PC-9 (cell line): ENCODE measurements at regions not wholly inside any gene's neighbourhood (a gene's known extent, or its start where the extent isn't known, plus 50 kb on each side); places are given as distances from the start of the nearest gene placed in this dataset.

ENCODE experiments used
- BruUV-seq: library from RNA; stranded (reverse); fragments of 400-500 nt; replicated peaks from 2 replicates; lab custom pipeline; 2021; lab: Mats Ljungman, UMichigan
- CTCF ChIA-PET: fragments of 300-600 bp; sonication (Branson Sonifier 250); formaldehyde crosslinking; loops from one replicate; lab custom pipeline; 2022; ENCODE audit warnings: antibody characterized with exemption; lab: Charles Lee
- POLR2A ChIA-PET: fragments of 300-600 bp; sonication (Branson Sonifier 250); formaldehyde crosslinking; loops from one replicate; lab custom pipeline; 2022; ENCODE audit warnings: antibody characterized with exemption; ENCODE audit not compliant: unreplicated experiment; lab: Charles Lee
- DNase-seq, 2 experiments: peaks; one replicate each; pipeline versions ENCODE4 v3.0.0 to v3.0.0-alpha.2; 2015 to 2022; ENCODE audit warnings: mixed read lengths in 1 of 2
- H2AFZ ChIP-seq: fragments of 200-600 bp; sonication (generic); 2 replicates; pipeline ENCODE4 v1.8.1; 2017; ENCODE audit warnings: antibody characterized with exemption
- H3F3A ChIP-seq: fragments of 200-600 bp; sonication (generic); 2 replicates; pipeline ENCODE4 v1.8.1; 2017; ENCODE audit warnings: antibody characterized with exemption, mild to moderate bottlenecking, low read depth; ENCODE audit not compliant: insufficient read depth
- H3K27ac ChIP-seq: fragments of 200-600 bp; sonication (generic); 2 replicates; pipeline ENCODE4 v1.6.1; 2016; ENCODE audit warnings: mixed run types
- H3K27me3 ChIP-seq: fragments of 200-600 bp; sonication (generic); 2 replicates; pipeline ENCODE4 v1.6.1; 2016; ENCODE audit warnings: low read depth, mixed run types; ENCODE audit not compliant: insufficient read depth
- H3K36me3 ChIP-seq: fragments of 200-600 bp; sonication (generic); 2 replicates; pipeline ENCODE4 v1.6.1; 2016; ENCODE audit warnings: low read depth, mixed run types
- H3K4me1 ChIP-seq: fragments of 200-600 bp; sonication (generic); replicated peaks from 2 replicates; pipeline ENCODE4 v1.6.1; 2016; ENCODE audit warnings: mixed run types; ENCODE audit not compliant: insufficient read depth
- H3K4me2 ChIP-seq: fragments of 200-600 bp; sonication (generic); 2 replicates; pipeline ENCODE4 v1.6.1; 2017; ENCODE audit warnings: mixed run types
- H3K4me3 ChIP-seq: fragments of 200-600 bp; sonication (generic); 2 replicates; pipeline ENCODE4 v1.6.1; 2016; ENCODE audit warnings: mixed run types
- H3K79me2 ChIP-seq: fragments of 200-600 bp; sonication (generic); 2 replicates; pipeline ENCODE4 v1.6.1; 2017; ENCODE audit warnings: low read depth, mixed run types
- H3K9me2 ChIP-seq: fragments of 200-600 bp; sonication (generic); 2 replicates; pipeline ENCODE4 v1.8.1; 2017; ENCODE audit warnings: mild to moderate bottlenecking; ENCODE audit not compliant: insufficient read depth
- H3K9me3 ChIP-seq: fragments of 200-600 bp; sonication (generic); 2 replicates; pipeline ENCODE4 v1.8.1; 2016; ENCODE audit warnings: low read depth; ENCODE audit not compliant: insufficient read depth
- H4K20me1 ChIP-seq: fragments of 200-600 bp; sonication (generic); 2 replicates; pipeline ENCODE4 v1.8.1; 2017; ENCODE audit not compliant: insufficient read depth
- EZH2 ChIP-seq: fragments of 200-600 bp; sonication (generic); IDR thresholded peaks from 2 replicates; pipeline ENCODE4 v1.8.0; 2017; ENCODE audit warnings: antibody characterized with exemption, low read depth
- intact Hi-C: fragments of 100-400 bp; cut with micrococcal nuclease; formaldehyde crosslinking; loops from one replicate; pipeline ENCODE4 v1.10.0; 2022; ENCODE audit not compliant: unreplicated experiment
- TF ChIP-seq, protein P1 (sequence below): fragments of 200-600 bp; sonication (generic); conservative IDR thresholded peaks from 2 replicates; pipeline ENCODE4 v1.6.1; 2017; ENCODE audit warnings: mixed run types, antibody characterized with exemption, mild to moderate bottlenecking, moderate library complexity

DNA sequence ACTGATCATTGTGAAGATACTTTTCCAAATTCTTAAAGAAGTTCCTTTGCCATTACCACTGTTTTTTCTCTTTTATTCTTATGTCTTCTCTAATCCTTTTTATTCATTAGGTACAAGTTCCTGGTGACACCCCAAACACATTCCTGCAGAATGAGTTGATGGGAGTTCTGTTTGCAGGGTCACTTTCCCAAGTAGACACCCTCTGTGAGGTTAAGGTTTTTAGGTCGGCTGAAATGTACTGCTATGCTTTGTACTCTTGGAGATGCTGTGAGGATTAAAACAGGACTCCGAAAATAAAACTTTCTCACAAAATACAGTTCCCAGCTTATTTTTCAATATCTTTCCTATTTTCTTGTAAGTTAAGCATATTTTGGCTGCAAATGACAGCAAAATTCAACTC, 143.3 kb upstream of the TLE4 start:
- H3K27me3 ChIP-seq, result no peaks in the 10 kb centered on the region
- CTCF ChIA-PET, result no interaction called here
- H3K4me1 ChIP-seq, result no peaks in the 10 kb centered on the region
- BruUV-seq, result no TSS peak
- no peaks in the 10 kb centered on the region for H3K36me3 ChIP-seq
- H3K4me2 ChIP-seq, result no peak overlapping the region
- H3K27ac ChIP-seq, result no peak overlapping the region
- no peaks in the 10 kb centered on the region for H3K9me3 ChIP-seq
- intact Hi-C loops, result no loop called here
- no peaks in the 10 kb centered on the region for H3F3A ChIP-seq
- no peaks in the 10 kb centered on the region for H3K9me2 ChIP-seq
- TF ChIP-seq, protein P1, sequence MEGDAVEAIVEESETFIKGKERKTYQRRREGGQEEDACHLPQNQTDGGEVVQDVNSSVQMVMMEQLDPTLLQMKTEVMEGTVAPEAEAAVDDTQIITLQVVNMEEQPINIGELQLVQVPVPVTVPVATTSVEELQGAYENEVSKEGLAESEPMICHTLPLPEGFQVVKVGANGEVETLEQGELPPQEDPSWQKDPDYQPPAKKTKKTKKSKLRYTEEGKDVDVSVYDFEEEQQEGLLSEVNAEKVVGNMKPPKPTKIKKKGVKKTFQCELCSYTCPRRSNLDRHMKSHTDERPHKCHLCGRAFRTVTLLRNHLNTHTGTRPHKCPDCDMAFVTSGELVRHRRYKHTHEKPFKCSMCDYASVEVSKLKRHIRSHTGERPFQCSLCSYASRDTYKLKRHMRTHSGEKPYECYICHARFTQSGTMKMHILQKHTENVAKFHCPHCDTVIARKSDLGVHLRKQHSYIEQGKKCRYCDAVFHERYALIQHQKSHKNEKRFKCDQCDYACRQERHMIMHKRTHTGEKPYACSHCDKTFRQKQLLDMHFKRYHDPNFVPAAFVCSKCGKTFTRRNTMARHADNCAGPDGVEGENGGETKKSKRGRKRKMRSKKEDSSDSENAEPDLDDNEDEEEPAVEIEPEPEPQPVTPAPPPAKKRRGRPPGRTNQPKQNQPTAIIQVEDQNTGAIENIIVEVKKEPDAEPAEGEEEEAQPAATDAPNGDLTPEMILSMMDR, result no peak
- no peak for TF ChIP-seq EZH2
- POLR2A ChIA-PET, result interaction anchor here (0.7 kb wide), 1 partner anchor 830 kb away, joined by 5 read pairs; no protein-coding TSS in a partner anchor
- no peak overlapping the region for H2AFZ ChIP-seq
- H3K79me2 ChIP-seq, result no peaks in the 10 kb centered on the region
- DNase-seq, result no peak
- H3K4me3 ChIP-seq, result no peak overlapping the region
- no peaks in the 10 kb centered on the region for H4K20me1 ChIP-seq

DNA sequence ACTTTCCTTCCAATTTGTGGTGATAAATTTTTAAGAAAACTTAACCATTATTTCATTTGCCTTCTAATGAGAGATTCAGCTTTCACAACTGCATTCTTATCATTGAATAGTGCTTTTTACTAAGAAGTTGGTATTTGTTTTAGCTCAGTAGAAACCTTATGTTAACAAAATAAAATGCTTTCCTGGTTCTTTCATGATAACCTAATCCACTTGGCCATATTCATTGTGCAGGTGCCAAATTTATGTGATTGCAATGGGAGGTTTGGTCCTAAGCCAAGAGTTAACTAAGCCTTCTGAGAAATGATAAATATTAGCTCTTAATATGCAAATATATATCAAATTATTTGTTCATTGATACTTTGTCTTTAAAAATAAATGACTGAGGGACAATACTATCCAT, 141.1 kb upstream of the TLE4 start:
- no peak overlapping the region for H3K27ac ChIP-seq
- no peak for DNase-seq
- no peaks in the 10 kb centered on the region for H3K9me2 ChIP-seq
- CTCF ChIA-PET, result no interaction called here
- no peaks in the 10 kb centered on the region for H3F3A ChIP-seq
- H3K79me2 ChIP-seq, result no peaks in the 10 kb centered on the region
- POLR2A ChIA-PET, result no interaction called here
- H3K4me1 ChIP-seq, result no peaks in the 10 kb centered on the region
- no peaks in the 10 kb centered on the region for H4K20me1 ChIP-seq
- H3K9me3 ChIP-seq, result no peaks in the 10 kb centered on the region
- no peak overlapping the region for H3K4me2 ChIP-seq
- no TSS peak for BruUV-seq
- no peaks in the 10 kb centered on the region for H3K27me3 ChIP-seq
- intact Hi-C loops, result no loop called here
- TF ChIP-seq, protein P1, result no peak
- H3K4me3 ChIP-seq, result no peak overlapping the region
- H2AFZ ChIP-seq, result no peak overlapping the region
- H3K36me3 ChIP-seq, result no peaks in the 10 kb centered on the region

DNA sequence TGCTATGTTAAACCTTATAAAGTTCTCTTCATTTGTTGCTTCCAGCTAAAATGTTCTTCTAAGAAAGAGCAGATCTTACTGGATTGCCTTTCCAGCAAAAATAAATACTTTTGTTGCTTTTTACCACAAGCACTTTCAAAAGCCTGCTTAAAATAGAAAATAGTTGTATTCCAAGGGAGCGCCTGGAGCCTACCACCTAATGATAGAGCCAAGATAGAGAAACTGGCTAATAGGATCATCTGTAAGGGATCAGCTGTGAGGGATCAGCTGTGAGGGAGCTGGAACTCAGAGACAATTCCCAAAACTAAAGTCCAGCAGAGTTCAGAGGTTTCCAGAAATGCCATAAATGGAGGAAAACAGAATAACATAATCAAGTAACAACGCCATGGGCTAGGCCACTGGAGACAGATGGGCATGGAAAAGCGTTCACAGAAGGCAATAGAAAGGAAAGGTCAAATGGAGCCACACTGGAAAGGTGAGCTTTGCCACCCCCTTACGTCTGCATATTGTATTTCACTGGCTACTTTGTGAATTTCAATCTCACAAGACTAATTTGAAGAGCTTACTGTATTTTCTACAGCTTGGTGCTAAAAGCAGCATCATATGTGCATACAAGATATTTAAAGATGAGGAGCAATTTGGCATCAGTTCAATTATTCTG, 140.6 kb upstream of the TLE4 start:
- Histone ChIP-seq H3K4me1 (no peaks in the 10 kb centered on the region), H3K79me2 (no peaks in the 10 kb centered on the region), H3K27me3 (no peaks in the 10 kb centered on the region), H2AFZ (no peak overlapping the region), H4K20me1 (no peaks in the 10 kb centered on the region), H3K4me2 (no peak overlapping the region), H3F3A (no peaks in the 10 kb centered on the region), H3K9me3 (no peaks in the 10 kb centered on the region), H3K36me3 (no peaks in the 10 kb centered on the region), H3K9me2 (no peaks in the 10 kb centered on the region), H3K27ac (no peak overlapping the region), H3K4me3 (no peak overlapping the region)
- no TSS peak for BruUV-seq
- intact Hi-C loops, result no loop called here
- TF ChIP-seq, protein P1, result no peak
- TF ChIP-seq EZH2, result no peak
- ChIA-PET CTCF (no interaction called here), POLR2A (no interaction called here)
- DNase-seq, result no peak
